ENCODE measurements at regions not wholly inside any gene's neighbourhood (a gene's known extent, or its start where the extent isn't known, plus 50 kb on each side); places are given as distances from the start of the nearest gene placed in this dataset.

GRCh38 chr20:22264917-22265316, 319.5 kb downstream of the FOXA2 start:
- TF ChIP-seq CTCF (IDR thresholded peaks at IDR 0.05) (no peak), POLR2A (IDR thresholded peaks at IDR 0.05) (no peak)
